ENCODE measurements at regions not wholly inside any gene's neighbourhood (a gene's known extent, or its start where the extent isn't known, plus 50 kb on each side); places are given as distances from the start of the nearest gene placed in this dataset.
"Not testable (repeated sequence)": the region's sequence is repeated elsewhere in the genome, so short reads cannot be mapped to it uniquely, and the experiment has no call there.

GRCh38 chr15:39499042-39499441 is 81.8 kb upstream of the THBS1 start:
- DNase-seq = no peak

- DNase-seq = no peak
Observed at GRCh38 chr15:39499681-39500080, 81.2 kb upstream of the THBS1 start.

- no peak for DNase-seq
Observed at GRCh38 chr15:39501366-39502081, 79.4 kb upstream of the THBS1 start.

DNA sequence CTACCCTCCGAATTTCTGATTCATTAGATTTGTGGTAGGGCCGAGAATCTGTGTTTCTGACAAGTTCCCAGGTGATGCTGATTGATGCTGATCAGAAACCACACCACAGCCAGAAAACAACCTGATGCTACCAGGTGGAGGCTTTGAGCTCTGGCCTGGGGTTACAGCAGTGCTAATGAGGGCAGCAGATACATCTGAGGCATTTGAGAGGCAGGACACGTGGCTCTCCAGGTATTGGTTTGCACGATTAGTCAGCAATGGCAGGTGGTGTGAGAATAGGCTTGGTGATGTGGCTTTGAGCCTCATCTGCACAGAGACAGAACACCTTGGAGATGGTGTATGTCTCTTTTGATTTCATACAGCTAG is 78.8 kb upstream of the THBS1 start:
- no peak for DNase-seq

DNA sequence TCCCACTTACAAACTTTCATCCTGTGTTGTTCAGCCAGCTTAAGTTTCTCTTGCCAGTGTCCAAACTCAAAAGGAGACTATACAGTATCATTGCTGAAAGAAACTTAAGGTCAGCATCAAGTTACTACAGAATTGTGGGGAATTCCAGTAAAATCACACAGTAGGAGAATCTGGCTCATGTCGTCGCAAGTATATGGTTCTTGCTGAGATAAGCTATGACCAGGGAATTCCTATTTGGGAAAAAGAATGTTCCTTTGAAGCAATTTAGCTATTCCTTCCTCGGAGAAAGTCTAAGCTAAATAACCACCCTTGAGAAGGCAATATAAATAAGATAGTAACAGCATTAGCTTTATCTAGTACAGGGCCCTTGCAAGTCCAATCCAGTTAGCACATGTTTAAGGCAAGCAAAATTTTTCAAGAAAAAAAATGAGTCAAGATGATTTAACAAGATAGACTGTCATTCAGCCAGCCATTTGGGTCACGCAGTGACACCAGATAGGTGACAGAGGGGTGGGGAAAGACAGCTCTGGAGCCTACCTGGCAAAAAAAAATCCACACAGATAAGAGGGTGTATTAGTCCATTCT is 78.2 kb upstream of the THBS1 start:
- DNase-seq = no peak

DNA sequence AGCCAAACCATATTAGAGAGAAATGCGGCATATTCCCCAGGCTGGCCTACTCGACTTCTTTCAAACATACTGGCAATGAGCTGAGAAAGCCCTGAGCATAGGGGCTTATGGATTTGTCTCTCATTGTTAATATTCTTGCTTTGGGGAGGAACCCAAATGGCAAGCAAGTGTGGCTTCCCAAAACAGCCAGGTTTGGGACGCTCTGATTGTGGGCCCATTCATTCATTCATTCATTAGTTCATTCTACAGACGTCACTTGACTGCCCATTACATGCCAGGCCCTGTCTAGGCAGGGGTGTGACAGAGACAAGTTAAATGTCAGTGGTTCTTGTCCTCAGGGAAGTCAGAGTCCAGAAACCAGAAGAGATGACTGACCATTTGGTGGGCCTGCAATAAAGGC is 77.4 kb upstream of the THBS1 start:
- DNase-seq = no peak

GRCh38 chr15:39504808-39505207 is 76.1 kb upstream of the THBS1 start:
- DNase-seq = no peak

- no peak for DNase-seq
Observed at GRCh38 chr15:39506146-39506545, 74.7 kb upstream of the THBS1 start.

- no peak for DNase-seq
Observed at GRCh38 chr15:39508536-39508935, 72.3 kb upstream of the THBS1 start.

DNA sequence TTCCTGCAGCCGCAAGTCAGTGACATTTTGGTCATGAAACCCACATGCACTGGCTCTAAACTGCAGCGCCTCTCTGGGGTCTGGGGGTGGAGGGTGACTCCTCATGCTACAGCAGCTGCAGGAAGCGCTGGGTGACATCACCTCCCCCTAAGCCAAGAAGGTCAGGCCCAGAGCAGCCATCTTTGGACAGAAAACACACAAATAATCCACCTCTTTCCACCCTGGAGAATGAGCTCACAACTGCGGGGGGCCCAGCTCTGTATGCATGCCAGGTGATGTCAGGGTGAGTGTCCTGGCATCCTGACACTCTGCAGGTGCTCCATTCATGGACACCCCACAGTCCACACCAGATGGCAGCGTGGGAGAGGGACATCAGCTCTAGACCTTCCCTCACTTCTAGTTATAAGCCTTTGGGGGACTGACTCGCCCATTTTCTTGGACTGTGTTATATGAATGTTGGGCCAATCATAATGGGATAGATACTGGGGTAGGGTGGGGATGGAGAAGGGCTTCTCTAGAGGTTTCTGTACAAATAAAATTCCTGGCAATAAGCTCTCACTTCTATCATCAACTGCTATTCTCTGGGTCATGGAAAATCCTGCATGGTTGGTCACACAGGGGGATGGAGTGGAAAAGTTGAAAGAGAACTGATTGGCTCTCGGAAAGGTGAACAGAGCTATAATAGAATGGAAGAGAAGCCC is 70.7 kb upstream of the THBS1 start:
- no peak for DNase-seq

DNA sequence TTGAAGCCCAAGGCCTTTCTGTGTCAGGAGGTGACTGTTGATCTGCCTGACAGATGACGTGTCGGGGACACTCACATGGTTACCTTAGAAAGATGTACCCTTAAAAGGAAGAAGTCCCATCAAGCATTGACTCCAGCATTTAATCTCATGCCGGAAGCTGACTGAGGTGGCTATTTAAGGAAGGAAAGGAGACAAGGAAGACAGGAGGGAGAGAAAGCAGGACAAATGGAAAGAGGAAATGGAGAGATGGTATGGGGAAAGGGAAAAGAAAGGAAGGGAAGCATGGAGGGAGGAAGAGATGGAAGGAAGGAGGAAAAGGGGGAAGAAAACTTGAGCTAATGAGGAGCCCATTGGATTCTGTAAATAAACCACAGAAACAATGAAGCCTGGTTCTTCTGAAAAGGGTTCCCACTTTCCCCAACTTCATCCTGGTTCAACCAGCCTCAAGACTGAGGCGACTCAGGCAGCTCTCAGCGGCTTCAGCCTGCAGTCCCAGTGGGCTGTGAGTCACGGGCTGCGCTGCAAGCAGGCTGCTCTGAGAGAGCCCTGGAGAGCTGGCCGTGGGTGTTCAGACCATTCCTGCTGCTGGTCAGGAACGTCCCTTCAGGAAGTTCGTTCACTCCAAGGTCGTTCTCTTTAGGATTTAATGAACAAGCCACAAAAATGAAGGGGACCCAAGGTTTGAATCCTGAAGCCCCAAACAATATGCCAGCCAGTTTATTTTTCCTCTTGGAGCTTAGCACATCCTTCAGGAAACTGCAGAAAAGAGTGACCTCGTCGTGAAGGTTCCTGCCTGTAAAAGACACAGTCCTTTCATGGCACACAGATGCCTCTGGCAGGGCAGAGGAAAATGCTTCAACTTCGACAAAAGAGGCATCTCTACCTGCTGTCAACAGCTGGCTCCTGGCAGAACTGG is 69.6 kb upstream of the THBS1 start:
- DNase-seq = no peak

- no peak for DNase-seq
Observed at GRCh38 chr15:39511916-39512260, 69.0 kb upstream of the THBS1 start.

GRCh38 chr15:39512643-39513042 is 68.2 kb upstream of the THBS1 start:
- DNase-seq = no peak

DNA sequence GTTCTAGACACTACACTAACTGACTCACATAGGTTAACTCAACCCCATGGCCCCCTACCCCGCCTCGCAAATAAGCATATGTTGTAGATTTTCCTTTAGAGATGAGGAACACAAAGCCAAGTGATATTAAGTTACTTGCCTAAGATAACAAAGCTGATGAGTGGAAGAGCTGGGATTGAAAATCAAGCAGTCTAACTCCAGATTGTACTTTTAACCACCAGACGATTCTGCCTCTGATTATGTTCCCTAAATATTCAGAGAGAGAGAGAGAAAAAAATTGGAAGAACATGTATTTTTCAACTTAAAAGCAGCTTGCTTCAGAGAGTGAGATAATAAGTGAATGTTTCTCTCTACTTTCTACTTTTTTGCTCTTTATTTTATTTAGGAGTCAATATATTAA is 66.9 kb upstream of the THBS1 start:
- no peak for DNase-seq

- no peak for DNase-seq
Observed at GRCh38 chr15:39514933-39515332, 65.9 kb upstream of the THBS1 start.

GRCh38 chr15:39515765-39516164 is 65.1 kb upstream of the THBS1 start:
- no peak for DNase-seq

GRCh38 chr15:39517122-39517855 is 63.6 kb upstream of the THBS1 start:
- no peak for DNase-seq

DNA sequence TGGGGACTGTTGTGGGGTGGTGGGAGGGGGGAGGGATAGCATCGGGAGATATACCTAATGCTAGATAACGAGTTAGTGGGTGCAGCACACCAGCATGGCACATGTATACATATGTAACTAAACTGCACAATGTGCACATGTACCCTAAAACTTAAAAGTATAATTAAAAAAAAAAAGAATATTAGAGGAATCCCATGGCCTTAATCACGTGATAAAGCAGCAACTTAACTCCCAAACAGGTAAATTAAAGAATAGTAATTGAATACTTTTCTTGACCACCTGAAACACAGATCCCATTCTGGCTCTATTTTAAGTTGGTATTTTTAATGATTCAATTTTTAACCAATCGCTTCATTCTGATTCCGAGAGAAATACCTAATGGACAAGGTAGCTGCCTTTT is 56.9 kb upstream of the THBS1 start:
- DNase-seq = not testable (repeated sequence)

- DNase-seq = no peak
Observed at GRCh38 chr15:39529457-39529856, 51.4 kb upstream of the THBS1 start.

GRCh38 chr15:39530480-39531342 is 50.2 kb upstream of the THBS1 start:
- no peak for DNase-seq

Data from NCI-H1436 treated with DMSO at 0.1 percent for 48 hours (cell line).